GM10266 (cell line): ENCODE measurements at regions not wholly inside any gene's neighbourhood (a gene's known extent, or its start where the extent isn't known, plus 50 kb on each side); places are given as distances from the start of the nearest gene placed in this dataset.

Experiments
- DNase-seq: peaks from one replicate; pipeline ENCODE4 v3.0.0; 2012; ENCODE audit errors: extremely low spot score
- TF ChIP-seq, protein P1 (sequence below): IDR thresholded peaks from 2 replicates; pipeline ENCODE4 v1.5.1; 2012; ENCODE audit warnings: mild to moderate bottlenecking, low read depth; ENCODE audit not compliant: control insufficient read depth, insufficient read depth; ENCODE audit errors: missing control alignments

GRCh38 chr17:71486261-71486660 lies 634.6 kb upstream of the SOX9 start:
- TF ChIP-seq, protein P1, sequence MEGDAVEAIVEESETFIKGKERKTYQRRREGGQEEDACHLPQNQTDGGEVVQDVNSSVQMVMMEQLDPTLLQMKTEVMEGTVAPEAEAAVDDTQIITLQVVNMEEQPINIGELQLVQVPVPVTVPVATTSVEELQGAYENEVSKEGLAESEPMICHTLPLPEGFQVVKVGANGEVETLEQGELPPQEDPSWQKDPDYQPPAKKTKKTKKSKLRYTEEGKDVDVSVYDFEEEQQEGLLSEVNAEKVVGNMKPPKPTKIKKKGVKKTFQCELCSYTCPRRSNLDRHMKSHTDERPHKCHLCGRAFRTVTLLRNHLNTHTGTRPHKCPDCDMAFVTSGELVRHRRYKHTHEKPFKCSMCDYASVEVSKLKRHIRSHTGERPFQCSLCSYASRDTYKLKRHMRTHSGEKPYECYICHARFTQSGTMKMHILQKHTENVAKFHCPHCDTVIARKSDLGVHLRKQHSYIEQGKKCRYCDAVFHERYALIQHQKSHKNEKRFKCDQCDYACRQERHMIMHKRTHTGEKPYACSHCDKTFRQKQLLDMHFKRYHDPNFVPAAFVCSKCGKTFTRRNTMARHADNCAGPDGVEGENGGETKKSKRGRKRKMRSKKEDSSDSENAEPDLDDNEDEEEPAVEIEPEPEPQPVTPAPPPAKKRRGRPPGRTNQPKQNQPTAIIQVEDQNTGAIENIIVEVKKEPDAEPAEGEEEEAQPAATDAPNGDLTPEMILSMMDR: no peak

GRCh38 chr17:71488851-71489250 lies 632.0 kb upstream of the SOX9 start:
- no peak for DNase-seq
- TF ChIP-seq, protein P1: no peak

More at GRCh38 chr17:71486261-71486660, 634.6 kb upstream of the SOX9 start:
- DNase-seq: no peak

- TF ChIP-seq, protein P1: no peak
- DNase-seq: no peak
Observed at GRCh38 chr17:71494062-71494855, 626.6 kb upstream of the SOX9 start.

DNA sequence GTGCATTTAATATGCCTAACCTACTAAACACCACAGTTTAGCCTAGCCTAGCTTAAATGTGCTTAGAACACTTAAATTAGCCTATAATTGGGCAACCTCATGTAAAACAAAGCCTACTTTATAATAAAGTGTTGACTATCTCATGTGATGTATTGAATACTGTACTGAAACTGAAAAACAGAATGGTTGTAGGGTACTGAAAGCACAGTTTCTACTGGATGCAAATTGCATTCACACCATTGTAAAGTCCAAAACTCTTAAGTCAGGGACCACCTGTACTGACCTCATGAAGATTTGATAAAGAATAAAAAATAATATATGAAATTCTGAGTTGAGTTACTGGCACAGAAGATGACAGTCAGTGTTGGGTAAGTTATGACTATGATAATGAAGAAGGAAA lies 625.4 kb upstream of the SOX9 start:
- no peak for DNase-seq
- TF ChIP-seq, protein P1: no peak

DNA sequence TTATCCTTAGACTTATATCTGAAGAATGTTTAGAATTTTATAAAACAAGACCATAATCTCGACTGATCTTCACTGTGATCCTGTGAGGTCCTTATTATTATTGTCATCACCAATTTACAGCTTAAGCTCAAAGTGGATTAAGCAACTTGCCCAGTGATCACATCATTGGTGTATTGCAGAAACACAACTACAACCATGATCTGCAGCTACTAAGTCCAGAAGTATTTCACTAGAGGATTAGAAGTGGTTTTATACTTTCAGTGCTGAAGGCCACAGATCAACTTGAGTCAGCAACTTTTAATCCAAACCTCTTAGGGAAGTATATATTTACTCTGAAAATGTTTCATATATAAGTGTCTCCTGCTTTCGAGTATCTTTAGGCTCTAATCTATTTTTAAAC lies 624.3 kb upstream of the SOX9 start:
- no peak for DNase-seq

GRCh38 chr17:71500761-71501555 lies 619.9 kb upstream of the SOX9 start:
- TF ChIP-seq, protein P1: no peak
- DNase-seq: no peak

More for the DNA sequence above, 624.3 kb upstream of the SOX9 start:
- TF ChIP-seq, protein P1: no peak

- no peak for DNase-seq
- TF ChIP-seq, protein P1: no peak
Observed at GRCh38 chr17:71501711-71502110, 619.1 kb upstream of the SOX9 start.
